ENCODE measurements at regions not wholly inside any gene's neighbourhood (a gene's known extent, or its start where the extent isn't known, plus 50 kb on each side); places are given as distances from the start of the nearest gene placed in this dataset.

- Histone ChIP-seq H3K79me2 (ENCODE audit: control insufficient read depth, insufficient read depth, low read length) (no peaks in the 10 kb centered on the region), H3K4me2 (ENCODE audit: insufficient read depth, low read length) (no peak overlapping the region), H3K4me1 (replicated peaks in 1 of 2; ENCODE audit: control insufficient read depth in 2 of 2, insufficient read depth in 2 of 2, low read length in 2 of 2) (no peaks in the 10 kb centered on the region), H3K27me3 (ENCODE audit: control insufficient read depth in 2 of 2, insufficient read depth in 2 of 2, low read length in 2 of 2) (no peaks in the 10 kb centered on the region), H3K9ac (ENCODE audit: insufficient read depth in 1 of 2, low read depth in 2 of 2, low read length in 2 of 2) (no peak overlapping the region), H3K27ac (ENCODE audit: extremely low read depth, low read depth, low read length) (no peak overlapping the region), H2AFZ (ENCODE audit: low read depth, low read length) (no peak overlapping the region), H3K36me3 (ENCODE audit: control insufficient read depth, insufficient read depth, low read length) (no peaks in the 10 kb centered on the region), H3K4me3 (no peak overlapping the region), H3K9me3 (replicated peaks; ENCODE audit: control insufficient read depth, insufficient read depth, low read depth, low read length) (no peaks in the 10 kb centered on the region), H4K20me1 (replicated peaks; ENCODE audit: control insufficient read depth, insufficient read depth, low read length) (no peaks in the 10 kb centered on the region), H3K9me1 (ENCODE audit: control insufficient read depth, insufficient read depth, low read length) (no peaks in the 10 kb centered on the region)
- FAIRE-seq (no peak), DNase-seq (ENCODE audit: extremely low read depth in 1 of 4, low spot score in 3 of 4) (no peak), ATAC-seq (no peak)
- intact Hi-C loops (cut with micrococcal nuclease) (no loop called here), in situ Hi-C loops (cut with MboI) (no loop called here)
- BruUV-seq (replicated peaks), result no TSS peak
- POLR2A ChIA-PET, result no interaction called here
- CTCF ChIA-PET (ENCODE audit: low intra/inter-chr PET ratio), result no interaction called here
- 0% methylated on average over 5 of the region's 6 CpGs for WGBS (ENCODE audit: insufficient coverage, low coverage, missing lambda C conversion rate)
- TF ChIP-seq ID3 (CRISPR knock-in tag; IDR thresholded peaks at IDR 0.05) (no peak), ID3 (tag; IDR thresholded peaks at IDR 0.05) (no peak), ZNF263 (CRISPR knock-in tag; IDR thresholded peaks at IDR 0.05; ENCODE audit: borderline replicate concordance) (no peak), CXXC5 (CRISPR knock-in tag; IDR thresholded peaks at IDR 0.05) (no peak), USF2 (CRISPR knock-in tag; IDR thresholded peaks at IDR 0.05) (no peak), ZNF561 (CRISPR knock-in tag; conservative IDR thresholded peaks at IDR 0.05) (no peak), E2F6 (IDR thresholded peaks at IDR 0.05; ENCODE audit: borderline replicate concordance in 1 of 2, extremely low read depth in 1 of 2, insufficient read depth in 1 of 2, insufficient read length in 1 of 2, low read depth in 1 of 2, low read length in 1 of 2, poor library complexity in 1 of 2, severe bottlenecking in 1 of 2) (no peak), MITF (IDR thresholded peaks at IDR 0.05) (no peak), TCF7L2 (IDR thresholded peaks at IDR 0.05; ENCODE audit: low read depth, low read length) (no peak), BACH1 (tag; IDR thresholded peaks at IDR 0.05) (no peak), MAFK (IDR thresholded peaks at IDR 0.05; ENCODE audit: low read length) (no peak), ZNF354B (CRISPR knock-in tag; IDR thresholded peaks at IDR 0.05) (no peak), NR2F6 (CRISPR knock-in tag; IDR thresholded peaks at IDR 0.05) (no peak), CUX1 (CRISPR knock-in tag; IDR thresholded peaks at IDR 0.05) (no peak), TCF7 (IDR thresholded peaks at IDR 0.05; ENCODE audit: borderline replicate concordance) (no peak)
Measured at GRCh38 chr9:18037981-18038380, 436.0 kb upstream of the ADAMTSL1 start.

Measured in K562 (cell line).